HG03565 (cell line): ENCODE measurements at regions not wholly inside any gene's neighbourhood (a gene's known extent, or its start where the extent isn't known, plus 50 kb on each side); places are given as distances from the start of the nearest gene placed in this dataset.

Experiments used
- ATAC-seq: cut with Tn5 transposase; IDR thresholded peaks from one replicate; pipeline ENCODE4 v1.9.1; 2021; ENCODE audit warnings: mild to moderate bottlenecking, moderate library complexity; ENCODE audit not compliant: unreplicated experiment

DNA sequence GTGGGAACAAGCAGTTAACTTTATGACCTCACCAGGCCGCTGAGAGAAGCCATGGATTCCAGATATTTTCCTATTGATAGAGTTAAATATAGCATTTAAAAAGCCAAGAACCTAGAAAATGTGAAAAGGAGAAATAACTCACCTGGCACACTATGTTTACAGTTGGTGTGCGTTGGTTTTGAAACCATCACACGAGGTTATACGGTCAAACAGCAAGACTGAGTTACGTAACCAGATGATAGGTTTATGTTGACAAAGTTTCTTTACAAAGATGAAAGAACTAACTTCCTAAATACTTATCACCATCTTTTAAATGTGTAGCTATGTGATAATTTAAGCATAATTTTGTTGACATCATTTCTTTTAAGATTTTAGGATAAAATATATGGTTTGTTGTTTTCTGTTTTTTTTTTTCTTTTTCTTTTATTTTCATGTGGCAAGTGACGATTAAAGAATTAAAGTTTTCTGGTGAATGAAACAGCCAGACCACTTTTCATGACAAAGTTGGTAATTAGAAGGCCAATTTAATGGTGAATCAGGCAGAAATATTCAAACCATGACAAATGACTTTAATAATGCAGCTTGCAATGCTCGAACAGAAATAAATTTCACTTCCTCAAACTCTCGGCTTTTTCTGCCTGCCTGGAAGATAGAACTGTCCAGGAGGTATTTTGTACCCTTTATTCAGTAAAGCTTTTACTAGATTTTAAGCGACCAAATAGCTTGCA, 339.1 kb upstream of the OBI1 start:
- no peak for ATAC-seq

DNA sequence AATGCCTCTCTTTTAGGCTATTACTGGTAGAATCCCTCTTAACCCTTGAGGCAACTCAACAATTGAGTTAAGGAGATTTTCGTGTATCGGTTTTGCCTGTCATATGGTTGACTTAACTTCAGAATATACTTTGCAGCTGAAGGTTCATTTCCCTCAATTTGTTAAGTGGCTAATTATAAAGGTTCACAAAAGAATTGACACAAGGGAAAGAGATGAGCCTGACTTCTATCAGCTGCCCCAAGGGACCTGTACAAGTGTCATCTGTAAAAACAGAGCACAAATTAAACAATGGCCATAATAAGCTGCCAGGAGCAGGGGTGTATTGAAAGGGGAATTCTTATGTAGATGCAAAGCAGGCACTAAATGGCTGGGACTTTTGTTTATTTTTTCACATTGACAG, 334.8 kb upstream of the OBI1 start:
- no peak for ATAC-seq

DNA sequence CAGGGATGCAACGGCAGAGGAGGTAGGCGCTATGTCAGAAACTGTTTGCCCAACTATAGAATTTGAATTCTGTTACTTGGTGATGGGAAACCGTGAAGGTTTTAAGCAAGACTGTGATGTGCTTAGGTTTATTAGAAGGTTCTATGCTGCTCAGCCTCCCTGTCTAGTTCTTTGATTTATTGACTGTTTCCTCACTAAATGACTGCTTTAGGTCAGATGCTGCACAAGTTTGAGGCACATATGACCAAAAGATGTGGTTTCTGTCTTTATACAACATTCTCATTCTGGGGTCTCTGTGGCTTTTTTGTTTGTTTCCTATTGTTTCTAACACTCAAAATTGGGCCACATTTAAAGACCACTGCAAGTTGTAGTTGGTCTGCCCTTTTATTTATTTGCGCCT, 323.0 kb upstream of the OBI1 start:
- no peak for ATAC-seq

DNA sequence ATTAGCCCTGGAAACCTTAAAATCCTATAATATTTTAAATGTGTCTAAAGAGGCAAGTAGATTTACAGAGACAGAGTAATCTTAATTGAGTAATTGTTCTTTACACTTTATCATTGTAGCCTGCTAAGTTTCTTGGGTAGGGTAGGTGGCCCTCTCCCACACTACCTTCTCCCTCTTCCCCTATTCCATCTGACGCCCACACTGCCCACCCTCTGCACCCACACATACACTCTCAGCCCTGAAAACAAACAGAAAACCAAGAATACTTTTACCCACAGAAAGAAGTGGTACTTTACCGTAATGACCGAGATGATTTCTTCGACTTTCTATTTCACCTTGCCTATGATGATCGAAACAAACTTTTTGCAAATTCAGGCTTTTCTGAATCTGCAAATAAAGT, 320.4 kb upstream of the OBI1 start:
- ATAC-seq = no peak

DNA sequence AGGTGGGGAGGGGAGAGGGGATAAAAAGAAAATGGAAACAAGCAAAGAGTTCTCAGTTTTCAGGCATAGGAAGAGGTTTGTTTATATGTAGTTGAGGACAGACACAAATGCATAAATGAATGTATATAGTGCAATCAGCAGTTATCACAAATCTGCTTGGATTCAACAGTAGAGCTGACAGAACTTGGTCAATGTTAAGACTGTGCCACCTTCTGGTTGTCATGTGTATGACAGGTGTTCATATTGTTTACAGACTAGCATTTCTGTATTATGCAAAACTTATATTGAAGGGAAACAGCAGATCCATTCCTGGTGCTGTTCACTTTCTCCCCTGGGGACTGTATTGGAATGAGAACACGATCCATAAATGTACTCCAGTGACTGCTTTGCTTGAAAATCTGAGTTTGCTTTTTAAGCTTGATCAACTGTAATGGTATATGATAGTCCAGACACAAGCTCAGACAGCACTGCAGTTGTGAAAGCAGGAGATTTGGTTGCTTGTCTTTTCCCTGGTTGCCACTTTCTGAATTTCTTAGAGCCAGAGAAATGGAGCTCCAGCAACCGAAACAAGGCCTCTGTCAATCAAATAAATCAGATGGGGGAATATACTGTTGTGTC, 319.5 kb upstream of the OBI1 start:
- peak; percentile 98 for ATAC-seq

DNA sequence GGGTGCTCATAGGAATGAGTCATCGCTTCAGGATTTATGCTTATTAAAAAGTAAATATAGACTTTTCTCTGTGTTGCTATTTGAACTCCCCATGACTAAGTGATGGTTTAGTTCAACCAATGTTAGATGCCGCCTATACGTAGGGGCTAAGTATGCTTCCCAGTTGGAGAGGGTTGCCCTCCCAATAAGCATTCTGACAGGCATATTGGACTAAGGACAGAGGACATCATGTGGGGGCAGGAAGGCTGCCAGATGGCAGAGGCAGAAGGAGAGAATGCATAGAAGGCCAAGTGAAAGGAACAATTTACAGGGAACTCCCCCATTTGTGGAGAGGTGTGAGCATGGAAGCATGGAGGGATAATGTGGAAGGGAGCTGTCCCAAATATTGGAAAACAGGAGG, 318.4 kb upstream of the OBI1 start:
- no peak for ATAC-seq

DNA sequence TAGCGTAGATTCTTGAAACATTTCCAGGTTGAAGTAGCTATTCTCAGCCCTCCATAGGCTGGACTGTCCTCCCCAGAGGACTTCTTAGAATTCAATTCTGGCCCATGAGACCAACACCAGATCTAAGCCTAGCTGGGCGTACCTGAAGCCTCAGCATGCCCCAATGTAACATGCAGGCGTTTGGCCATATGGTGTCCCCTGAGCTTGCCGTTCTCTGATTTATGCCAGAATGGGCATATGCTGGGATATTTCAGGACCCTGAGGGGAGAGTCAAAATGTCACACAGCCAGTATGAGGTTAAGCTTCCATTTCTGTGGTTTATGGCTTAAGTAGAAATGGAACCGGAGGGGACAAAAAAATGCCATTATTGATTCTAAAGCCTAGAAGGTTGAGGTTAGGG, 317.7 kb upstream of the OBI1 start:
- ATAC-seq = no peak

DNA sequence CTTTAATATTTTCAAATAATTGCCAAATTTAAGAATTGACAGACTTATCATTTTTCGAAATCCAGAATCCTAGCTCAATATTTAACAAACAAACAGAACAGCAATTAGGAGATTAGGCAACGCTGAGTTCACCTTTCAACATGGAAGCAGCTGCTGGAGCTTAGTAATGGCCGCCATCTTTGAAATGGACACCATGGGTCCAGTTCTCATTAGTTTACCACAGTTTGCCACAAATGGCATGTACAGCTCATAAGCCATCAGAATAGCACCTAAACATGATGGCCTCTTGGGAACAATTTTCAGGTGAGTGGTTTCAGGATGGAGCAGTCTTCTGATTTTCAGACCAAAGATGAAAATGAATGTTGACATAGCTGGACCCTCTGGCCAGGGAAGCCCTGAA, 313.6 kb upstream of the OBI1 start:
- no peak for ATAC-seq

DNA sequence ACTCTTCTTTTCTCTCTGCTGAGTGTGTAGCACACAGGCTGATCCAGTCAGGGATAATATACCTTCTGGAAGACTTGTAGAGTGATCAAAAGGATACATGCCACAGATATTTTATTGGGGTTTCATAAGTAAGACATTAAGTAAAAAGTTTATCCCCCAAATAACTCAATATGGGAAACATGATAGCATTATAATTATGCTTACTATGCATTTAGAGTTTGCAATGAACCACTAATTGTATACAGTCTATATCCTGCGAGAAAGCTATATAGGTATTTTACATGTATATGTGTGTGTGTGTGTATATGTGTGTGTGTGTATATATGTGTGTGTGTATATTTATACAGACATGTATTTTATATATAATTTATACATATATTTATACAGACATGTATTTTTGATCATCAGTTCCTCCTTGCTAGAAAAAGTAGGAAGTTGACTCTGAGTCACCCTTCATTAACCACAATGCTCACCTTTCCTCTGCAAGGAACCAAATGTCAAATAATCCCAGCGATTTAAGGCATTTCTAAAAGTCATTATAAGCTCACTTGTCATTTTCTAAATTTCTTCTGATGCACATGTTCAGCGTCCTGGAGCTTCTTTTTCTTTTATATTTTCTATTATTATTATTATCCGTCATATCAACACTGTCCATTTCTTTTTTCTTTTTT, 312.5 kb upstream of the OBI1 start:
- no peak for ATAC-seq

DNA sequence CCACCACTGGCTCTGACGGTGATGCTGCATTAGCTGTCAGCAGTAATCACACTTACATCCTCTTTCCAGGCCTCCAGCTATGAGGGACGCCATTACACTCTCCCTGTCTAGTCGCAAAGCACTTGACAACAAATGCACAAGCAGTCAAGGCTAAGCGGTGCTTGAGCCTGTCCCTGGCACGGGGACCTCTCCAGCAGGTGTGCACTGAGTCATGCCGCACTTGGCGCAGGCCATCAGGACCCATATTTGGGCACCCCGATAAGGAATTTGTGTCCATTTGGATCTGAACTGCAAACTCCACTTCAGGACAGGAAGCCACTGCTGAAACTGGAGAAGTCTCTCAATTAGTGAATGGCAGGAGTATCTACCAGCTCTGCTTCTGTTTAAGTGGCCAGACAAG, 301.9 kb upstream of the OBI1 start:
- no peak for ATAC-seq

DNA sequence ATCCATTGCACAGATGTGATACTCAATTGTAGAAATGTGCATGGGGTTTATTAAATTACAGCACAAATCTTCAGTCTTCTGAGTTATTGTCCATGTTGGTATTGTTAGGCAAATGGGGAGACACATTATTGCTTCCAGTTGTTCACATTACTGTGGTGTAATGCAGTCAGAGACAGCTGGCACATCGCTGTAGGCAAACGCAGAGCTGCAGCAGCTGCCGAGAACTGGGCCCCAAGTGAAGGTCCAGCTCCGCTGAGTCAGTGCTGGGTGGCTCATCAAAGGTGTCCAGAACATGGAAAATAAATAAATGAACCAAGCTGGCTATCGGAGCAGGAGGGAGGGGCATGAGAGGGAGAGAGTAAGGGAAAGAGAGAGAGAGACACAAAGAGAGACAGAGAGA, 299.1 kb upstream of the OBI1 start:
- no peak for ATAC-seq

DNA sequence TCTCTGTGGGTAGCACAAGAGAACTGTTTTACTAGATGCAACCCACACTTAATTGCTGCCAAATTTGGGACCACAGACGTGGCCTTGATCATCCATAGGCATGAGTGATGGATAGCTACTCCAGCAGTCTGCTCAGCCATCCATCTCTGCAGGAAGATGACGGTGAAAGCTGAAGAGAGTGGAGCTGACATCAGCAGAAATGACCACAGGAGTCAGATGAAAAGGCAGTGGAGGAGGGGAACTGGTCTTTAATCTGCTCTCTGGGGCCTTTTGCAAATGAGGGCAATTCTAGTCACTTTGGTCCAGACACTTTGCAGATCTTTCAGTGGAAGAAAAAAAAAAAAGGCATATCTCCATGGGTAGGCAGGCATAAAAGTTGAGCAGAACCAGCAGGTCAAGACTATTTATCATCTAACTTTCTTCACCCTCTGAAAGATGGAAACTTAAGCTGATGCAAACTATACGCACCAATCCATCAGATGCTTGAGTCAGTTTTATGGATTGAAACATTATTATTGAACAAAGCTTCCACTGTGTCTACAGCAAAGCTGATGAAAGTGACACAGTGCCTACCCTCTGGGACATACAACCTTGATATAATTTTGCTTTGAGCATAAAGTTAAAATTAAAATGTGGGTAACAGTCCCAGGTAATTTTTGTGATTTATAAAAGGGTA, 281.6 kb upstream of the OBI1 start:
- no peak for ATAC-seq

DNA sequence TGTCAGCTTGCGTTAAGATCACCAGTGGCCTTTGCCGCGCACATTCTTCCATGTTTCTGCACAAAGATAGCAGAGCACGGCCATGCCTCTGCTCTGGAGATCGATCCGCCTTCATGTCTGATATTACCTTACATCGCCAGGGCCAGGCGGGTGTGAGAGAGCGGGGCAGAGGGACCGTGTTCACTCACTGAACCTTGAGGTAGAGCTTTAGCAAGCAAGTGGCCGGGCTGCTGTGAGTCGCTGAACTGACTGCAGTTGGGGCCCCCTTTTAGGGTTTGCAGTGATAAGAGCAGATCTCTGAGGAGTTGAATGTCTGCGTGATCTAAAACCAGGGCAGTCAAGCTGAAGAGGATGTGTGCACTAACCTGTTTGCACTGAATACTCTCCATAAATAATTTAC, 275.4 kb upstream of the OBI1 start:
- no peak for ATAC-seq

DNA sequence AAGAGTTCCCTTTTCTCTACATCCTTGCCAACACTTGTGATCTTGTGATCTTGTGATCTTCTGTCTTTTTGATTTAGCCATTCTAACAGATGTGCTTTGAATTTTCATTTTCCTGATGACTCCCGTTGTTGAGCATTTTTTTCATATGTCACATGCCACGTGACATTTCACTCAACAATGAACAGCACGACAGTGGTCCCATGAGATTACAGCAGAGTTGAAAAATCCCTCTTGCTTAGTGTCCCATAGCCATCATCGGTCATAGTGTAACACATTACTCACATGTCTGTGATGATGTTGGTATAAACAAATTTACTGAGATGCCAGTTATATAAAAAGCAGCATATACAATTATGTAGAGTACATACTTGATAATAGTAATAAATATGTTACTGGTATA, 256.1 kb upstream of the OBI1 start:
- no peak for ATAC-seq

DNA sequence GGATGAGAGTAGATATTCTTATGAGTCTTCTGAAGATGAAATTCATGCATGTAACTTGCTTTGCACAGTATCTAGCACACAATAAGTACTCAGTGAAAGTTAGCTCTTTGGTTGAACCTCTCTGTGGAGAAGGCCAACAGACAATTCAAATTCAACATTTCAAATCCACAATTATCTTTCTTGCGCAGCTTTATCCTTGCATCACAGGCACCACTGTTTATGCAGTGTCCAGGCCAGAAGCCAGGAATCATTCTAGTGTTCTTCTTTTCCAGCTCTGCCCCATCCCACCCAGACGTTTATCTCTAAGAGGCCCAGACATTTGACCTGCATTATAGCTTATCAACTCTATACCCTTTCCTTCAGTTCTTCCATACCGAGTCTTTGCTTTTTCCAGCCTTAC, 254.7 kb upstream of the OBI1 start:
- no peak for ATAC-seq

DNA sequence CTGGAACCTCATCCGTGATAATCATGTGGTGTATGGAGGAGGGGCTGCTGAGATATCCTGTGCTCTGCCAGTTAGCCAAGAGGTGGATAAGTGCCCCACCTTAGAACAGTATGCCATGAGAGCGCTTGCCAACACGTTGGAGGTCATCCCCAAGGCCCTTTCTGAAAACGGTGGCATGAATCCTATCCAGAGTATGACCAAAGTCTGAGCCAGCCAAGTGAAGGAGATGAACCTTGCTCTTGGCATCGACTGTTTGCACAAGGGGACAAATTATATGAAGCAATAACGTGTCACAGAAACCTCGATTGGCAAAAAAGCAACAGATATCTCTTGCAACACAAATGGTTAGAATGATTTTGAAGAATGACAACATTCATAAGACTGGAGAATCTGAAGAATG, 251.2 kb upstream of the OBI1 start:
- no peak for ATAC-seq

DNA sequence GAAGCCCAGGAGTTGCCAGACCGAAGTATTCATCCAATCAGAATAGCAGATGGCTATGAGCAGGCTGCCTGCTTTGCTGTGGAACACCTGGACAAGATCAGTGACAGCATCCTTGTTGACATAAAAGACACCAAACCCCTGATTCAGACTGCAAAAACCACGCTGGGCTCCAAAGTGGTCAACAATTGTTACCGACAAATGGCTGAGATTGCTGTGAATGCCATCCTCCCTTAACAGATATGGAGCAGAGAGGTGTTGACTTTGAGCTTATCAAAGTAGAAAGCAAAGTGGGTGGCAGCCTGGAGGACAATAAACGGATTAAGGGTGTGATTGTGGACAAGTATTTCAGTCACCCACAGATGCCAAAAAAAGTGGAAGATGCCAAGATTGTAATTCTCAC, 250.3 kb upstream of the OBI1 start:
- ATAC-seq = no peak

DNA sequence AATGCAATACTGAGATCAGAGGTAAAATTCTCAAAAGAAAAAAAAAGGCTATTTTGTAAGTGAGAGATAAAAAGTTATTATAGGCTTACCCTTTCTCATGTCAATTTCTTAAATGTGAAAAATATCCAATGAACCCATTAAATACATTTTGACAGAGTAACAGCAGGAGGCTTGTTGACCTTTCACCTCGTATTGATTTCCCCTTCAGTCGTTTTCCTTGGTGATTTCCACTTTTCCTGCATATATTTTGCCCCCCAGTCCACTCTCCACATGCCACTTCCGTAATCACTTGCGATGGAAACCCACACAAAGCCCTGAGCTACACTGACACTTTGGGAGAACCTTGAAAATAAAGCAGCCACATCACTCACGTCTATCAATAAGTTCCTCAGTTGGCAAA, 248.1 kb upstream of the OBI1 start:
- no peak for ATAC-seq

DNA sequence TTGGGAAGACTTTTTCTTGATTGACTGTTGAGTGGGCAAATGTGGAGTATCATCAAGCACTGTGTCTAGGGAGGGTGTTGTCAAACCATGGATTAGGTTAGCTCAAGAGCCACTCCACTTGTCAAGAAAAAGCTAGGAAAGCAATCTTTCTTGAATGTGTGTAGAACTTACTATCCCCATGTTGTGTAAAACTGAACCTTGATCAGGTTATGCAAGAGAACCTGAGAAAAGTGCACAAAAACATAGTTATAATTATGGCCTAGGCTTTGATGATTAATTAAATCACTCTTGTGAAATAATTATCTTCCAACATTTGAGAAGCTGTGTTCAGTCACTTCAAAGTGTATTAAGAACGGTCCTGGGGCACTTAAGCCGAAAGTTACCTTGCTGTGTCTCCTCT, 238.2 kb upstream of the OBI1 start:
- no peak for ATAC-seq

DNA sequence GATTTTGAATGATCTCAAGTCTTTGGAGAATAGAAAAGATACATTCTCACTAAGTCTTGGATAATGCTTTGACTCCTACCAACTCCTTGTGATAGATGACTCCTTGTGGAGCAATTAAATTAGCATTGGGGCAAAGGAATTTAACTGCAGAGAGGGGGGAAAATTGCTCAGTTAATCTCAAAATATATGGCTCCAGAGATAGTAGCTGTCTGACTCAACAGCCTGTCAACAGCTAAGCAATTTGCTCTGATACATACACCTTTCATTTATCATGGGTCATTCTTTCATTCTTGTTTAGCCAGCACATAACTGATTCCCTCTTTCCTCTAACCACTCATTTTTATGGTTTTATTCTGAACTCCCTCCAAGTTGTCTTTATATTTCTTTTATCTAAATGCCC, 225.6 kb upstream of the OBI1 start:
- ATAC-seq = no peak

DNA sequence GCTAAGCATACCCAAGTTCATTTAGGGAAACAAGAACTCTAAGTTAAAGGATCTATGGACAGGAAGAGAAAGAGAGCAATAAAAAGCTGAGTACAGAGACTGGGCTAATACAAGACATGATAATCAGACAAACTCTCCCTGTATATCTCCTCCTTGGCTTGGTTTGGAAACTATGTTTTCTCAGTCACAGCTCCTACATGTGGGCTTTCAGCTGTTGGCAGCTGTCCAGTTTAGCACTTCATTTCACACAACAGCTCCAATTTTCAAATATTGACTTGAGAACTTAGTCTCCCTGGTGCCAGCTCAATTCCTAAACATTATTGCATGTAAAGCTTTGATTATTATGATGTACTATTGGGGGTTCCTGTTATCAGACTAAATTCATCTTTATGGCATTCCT, 222.8 kb upstream of the OBI1 start:
- ATAC-seq = no peak

DNA sequence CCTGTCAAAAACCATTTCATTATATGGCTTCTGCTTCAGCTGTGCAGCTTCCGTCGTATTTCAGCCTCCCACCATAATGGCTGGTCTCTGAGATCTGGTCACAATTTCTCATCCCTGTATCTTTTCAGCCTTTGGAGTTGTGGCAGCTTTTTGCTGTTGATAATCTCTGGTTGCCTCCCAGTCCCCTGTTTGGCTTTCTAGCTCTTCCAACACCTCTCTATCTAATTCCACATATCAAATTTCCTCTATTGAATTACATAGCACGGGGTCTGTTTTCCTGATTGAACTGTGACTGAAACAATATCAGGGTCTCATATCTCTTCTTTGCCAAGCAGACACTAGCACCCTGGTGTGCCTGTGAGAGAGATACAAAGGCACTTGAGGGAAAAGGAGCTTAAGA, 222.1 kb upstream of the OBI1 start:
- ATAC-seq = no peak
